ENCODE measurements at regions not wholly inside any gene's neighbourhood (a gene's known extent, or its start where the extent isn't known, plus 50 kb on each side); places are given as distances from the start of the nearest gene placed in this dataset.

GRCh38 chrX:100217547-100217946 is 192.5 kb downstream of the PCDH19 start:
- ChIA-PET CTCF (no interaction called here), POLR2A (ENCODE audit: unreplicated experiment) (no interaction called here)
- Histone ChIP-seq H3K27me3 (ENCODE audit: low read length) (no peaks in the 10 kb centered on the region), H3K9me2 (replicated peaks; ENCODE audit: low read length) (no peaks in the 10 kb centered on the region), H3K27ac (ENCODE audit: low read length) (no peak overlapping the region), H3K79me2 (ENCODE audit: low read length) (no peaks in the 10 kb centered on the region), H3K4me3 (ENCODE audit: low read length) (no peak overlapping the region), H4K20me1 (ENCODE audit: low read length) (no peaks in the 10 kb centered on the region), H3K4me1 (ENCODE audit: insufficient read depth, low read length) (no peaks in the 10 kb centered on the region), H3K36me3 (ENCODE audit: low read depth, low read length) (no peaks in the 10 kb centered on the region), H3F3A (ENCODE audit: low read length, unreplicated experiment) (no peaks in the 10 kb centered on the region), H3K9ac (ENCODE audit: low read length) (no peak overlapping the region), H2AFZ (ENCODE audit: low read length) (no peak overlapping the region), H3K4me2 (ENCODE audit: low read length) (no peak overlapping the region), H3K9me3 (ENCODE audit: low read length) (no peaks in the 10 kb centered on the region)
- no peak for TF ChIP-seq EZH2 (IDR thresholded peaks at IDR 0.05; ENCODE audit: low read length, unreplicated experiment)
- TF ChIP-seq CTCF (conservative IDR thresholded peaks at IDR 0.05; ENCODE audit: low read depth, low read length), result no peak
- TF ChIP-seq EZH2phosphoT487 (IDR thresholded peaks at IDR 0.05; ENCODE audit: borderline replicate concordance, low read length), result no peak
- intact Hi-C loops (cut with micrococcal nuclease), result no loop called here
- DNase-seq, result no peak
- no peak for ATAC-seq
- BruUV-seq (replicated peaks), result no TSS peak

- H3K27me3 ChIP-seq (ENCODE audit: low read length), result no peaks in the 10 kb centered on the region
- no peaks in the 10 kb centered on the region for H3F3A ChIP-seq (ENCODE audit: low read length, unreplicated experiment)
- no peak overlapping the region for H3K9ac ChIP-seq (ENCODE audit: low read length)
- H4K20me1 ChIP-seq (ENCODE audit: low read length), result no peaks in the 10 kb centered on the region
- H3K9me2 ChIP-seq (replicated peaks; ENCODE audit: low read length), result no peaks in the 10 kb centered on the region
- intact Hi-C loops (cut with micrococcal nuclease), result no loop called here
- no peak overlapping the region for H3K4me3 ChIP-seq (ENCODE audit: low read length)
- ChIA-PET POLR2A (ENCODE audit: unreplicated experiment) (interaction anchor here (0.5 kb wide), 1 partner anchor 38 kb away, joined by 3 read pairs; no protein-coding TSS in a partner anchor), CTCF (no interaction called here)
- no peaks in the 10 kb centered on the region for H3K9me3 ChIP-seq (ENCODE audit: low read length)
- H3K36me3 ChIP-seq (ENCODE audit: low read depth, low read length), result no peaks in the 10 kb centered on the region
- no TSS peak for BruUV-seq (replicated peaks)
- no peak for DNase-seq
- H3K4me1 ChIP-seq (ENCODE audit: insufficient read depth, low read length), result no peaks in the 10 kb centered on the region
- H3K4me2 ChIP-seq (ENCODE audit: low read length), result no peak overlapping the region
- no peak for TF ChIP-seq CTCF (conservative IDR thresholded peaks at IDR 0.05; ENCODE audit: low read depth, low read length)
- no peak for TF ChIP-seq EZH2phosphoT487 (IDR thresholded peaks at IDR 0.05; ENCODE audit: borderline replicate concordance, low read length)
- TF ChIP-seq EZH2 (IDR thresholded peaks at IDR 0.05; ENCODE audit: low read length, unreplicated experiment), result no peak
- H3K27ac ChIP-seq (ENCODE audit: low read length), result no peak overlapping the region
- no peak for ATAC-seq
- no peak overlapping the region for H2AFZ ChIP-seq (ENCODE audit: low read length)
- no peaks in the 10 kb centered on the region for H3K79me2 ChIP-seq (ENCODE audit: low read length)
These were observed 194.0 kb downstream of the PCDH19 start for GRCh38 chrX:100216083-100216482.

- no TSS peak for BruUV-seq (replicated peaks)
- ATAC-seq (no peak), DNase-seq (no peak)
- no peak overlapping the region for H3K9ac ChIP-seq (ENCODE audit: low read length)
- H3K27ac ChIP-seq (ENCODE audit: low read length), result no peak overlapping the region
- intact Hi-C loops (cut with micrococcal nuclease), result no loop called here
- ChIA-PET POLR2A (ENCODE audit: unreplicated experiment) (no interaction called here), CTCF (no interaction called here)
- no peak overlapping the region for H3K4me3 ChIP-seq (ENCODE audit: low read length)
- H3K9me2 ChIP-seq (replicated peaks; ENCODE audit: low read length), result no peaks in the 10 kb centered on the region
- no peak overlapping the region for H2AFZ ChIP-seq (ENCODE audit: low read length)
- no peak overlapping the region for H3K4me2 ChIP-seq (ENCODE audit: low read length)
- H3K4me1 ChIP-seq (ENCODE audit: insufficient read depth, low read length), result no peaks in the 10 kb centered on the region
- no peaks in the 10 kb centered on the region for H3F3A ChIP-seq (ENCODE audit: low read length, unreplicated experiment)
- no peaks in the 10 kb centered on the region for H3K27me3 ChIP-seq (ENCODE audit: low read length)
- H3K9me3 ChIP-seq (ENCODE audit: low read length), result no peaks in the 10 kb centered on the region
- no peaks in the 10 kb centered on the region for H3K79me2 ChIP-seq (ENCODE audit: low read length)
- no peaks in the 10 kb centered on the region for H4K20me1 ChIP-seq (ENCODE audit: low read length)
- H3K36me3 ChIP-seq (ENCODE audit: low read depth, low read length), result no peaks in the 10 kb centered on the region
- TF ChIP-seq EZH2phosphoT487 (IDR thresholded peaks at IDR 0.05; ENCODE audit: borderline replicate concordance, low read length), result no peak
- no peak for TF ChIP-seq EZH2 (IDR thresholded peaks at IDR 0.05; ENCODE audit: low read length, unreplicated experiment)
- TF ChIP-seq CTCF (conservative IDR thresholded peaks at IDR 0.05; ENCODE audit: low read depth, low read length), result no peak
These were observed 202.0 kb downstream of the PCDH19 start for GRCh38 chrX:100208076-100208475.
